Smooth muscle cell of the brain vasculature (primary cell): ENCODE measurements at regions not wholly inside any gene's neighbourhood (a gene's known extent, or its start where the extent isn't known, plus 50 kb on each side); places are given as distances from the start of the nearest gene placed in this dataset.

ENCODE experiments used
- DNase-seq: peaks from one replicate; pipeline ENCODE4 v3.0.0-alpha.2; 2012; ENCODE audit warnings: low read depth, low spot score

DNA sequence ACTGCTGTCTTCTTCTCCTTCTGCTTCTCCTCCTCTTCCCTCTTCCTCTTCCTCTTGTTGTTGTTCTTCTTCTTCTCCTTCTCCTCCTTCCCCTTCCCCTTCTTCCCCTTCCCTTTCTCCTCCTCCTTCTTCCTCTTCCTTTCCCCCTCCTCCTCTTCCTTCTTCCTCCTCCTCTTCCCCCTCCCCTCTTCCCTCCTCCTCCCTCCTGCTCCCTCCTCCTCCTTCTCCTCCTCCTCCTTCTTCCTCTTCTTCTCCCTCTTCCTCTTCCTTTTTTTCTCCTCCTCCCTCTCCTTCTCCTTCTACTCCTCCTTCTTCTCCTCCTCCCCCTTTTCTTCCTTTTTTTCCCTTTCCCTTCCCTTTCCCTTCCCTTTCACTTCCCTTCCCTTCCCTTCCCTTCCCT lies 245.0 kb upstream of the IRX5 start:
- no peak for DNase-seq

DNA sequence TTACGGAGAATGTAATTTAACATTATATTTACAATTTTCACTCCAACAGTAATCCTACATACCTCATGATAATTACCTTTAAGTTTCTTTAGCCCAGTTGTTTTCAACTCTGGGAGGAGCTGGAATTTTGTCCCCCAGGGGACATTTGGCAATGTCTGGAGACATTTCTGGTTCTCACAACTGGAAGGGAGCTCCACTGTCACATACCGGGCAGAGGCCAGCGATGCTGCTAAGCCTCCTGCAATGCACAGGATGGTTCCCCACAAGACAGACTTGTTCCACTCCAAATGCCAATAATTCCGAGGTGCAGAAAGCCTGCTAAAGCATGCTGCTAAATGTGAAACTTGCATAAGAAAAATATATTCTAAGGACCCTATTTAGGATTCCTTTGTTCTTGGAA lies 251.1 kb upstream of the IRX5 start:
- no peak for DNase-seq

- DNase-seq = no peak
These were observed 253.2 kb upstream of the IRX5 start for GRCh38 chr16:54677308-54677950.

- no peak for DNase-seq
These were observed 257.4 kb upstream of the IRX5 start for GRCh38 chr16:54673313-54673712.

DNA sequence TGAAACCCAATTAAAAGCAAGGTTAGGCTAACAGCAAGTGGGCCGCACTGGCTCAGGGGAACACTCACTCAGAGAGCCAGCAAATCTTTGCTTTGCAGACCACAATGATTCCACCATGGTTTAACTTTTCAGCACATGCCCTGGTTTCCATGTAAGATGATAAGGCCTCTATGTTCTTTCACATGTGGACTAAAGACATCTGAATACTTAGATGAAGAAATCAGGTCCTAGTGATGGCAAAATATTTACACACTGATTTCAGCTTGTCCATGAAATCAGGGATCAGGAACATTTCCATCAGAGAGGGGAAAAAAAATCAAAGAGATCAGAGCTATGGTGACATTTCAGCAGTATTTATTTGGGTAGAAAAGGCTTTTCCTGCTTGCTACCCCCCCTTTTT lies 258.2 kb upstream of the IRX5 start:
- DNase-seq = no peak

DNA sequence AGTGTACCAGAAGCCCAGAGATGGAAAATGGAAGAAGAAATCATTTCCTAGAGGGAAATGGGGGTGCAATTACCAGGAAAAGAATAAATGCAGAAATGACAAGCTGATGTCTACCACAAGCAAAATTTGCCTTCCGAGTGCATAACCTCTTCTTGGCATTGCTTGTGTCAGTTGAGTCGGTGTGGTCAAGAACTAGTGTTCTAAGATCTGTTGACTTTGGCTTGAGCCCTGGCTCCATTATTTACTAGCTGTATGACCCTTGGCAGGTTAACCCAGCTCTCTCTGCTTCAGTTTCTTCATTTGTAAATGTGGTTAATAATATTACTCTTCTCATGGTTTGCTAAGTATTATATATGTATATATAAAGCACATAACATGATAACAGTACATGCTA lies 273.0 kb upstream of the IRX5 start:
- no peak for DNase-seq

DNA sequence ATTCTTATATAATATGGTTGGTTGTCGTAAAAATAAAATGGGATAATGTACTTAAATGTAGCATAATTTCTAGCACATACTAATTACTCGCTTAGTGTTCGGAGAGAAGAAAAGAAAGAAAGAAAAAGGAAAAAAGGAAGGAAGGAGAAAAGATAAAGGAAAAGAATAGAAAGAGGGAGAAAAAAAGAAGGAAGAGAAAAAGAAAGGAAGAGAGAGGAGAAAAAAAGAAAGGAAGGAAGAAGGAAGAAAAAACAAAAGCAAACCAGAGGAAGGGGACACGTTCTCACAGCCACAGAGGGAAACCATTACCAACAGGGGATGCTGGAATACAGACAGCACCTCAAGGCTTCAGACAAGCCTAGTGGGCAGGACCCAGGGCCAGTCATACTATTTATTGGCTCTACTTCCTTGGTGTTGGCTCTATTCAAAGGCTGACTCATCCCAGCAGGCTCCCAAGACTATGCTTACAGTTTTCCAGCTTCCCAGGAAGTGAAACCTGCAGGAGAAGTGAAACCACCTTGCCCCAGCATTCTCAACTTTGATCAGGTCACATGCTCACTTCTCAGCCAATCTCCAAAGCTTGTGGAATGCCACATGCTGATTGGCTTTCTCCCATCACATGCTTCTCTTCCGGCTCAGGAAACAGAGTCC lies 273.5 kb upstream of the IRX5 start:
- peak; percentile 4 for DNase-seq

DNA sequence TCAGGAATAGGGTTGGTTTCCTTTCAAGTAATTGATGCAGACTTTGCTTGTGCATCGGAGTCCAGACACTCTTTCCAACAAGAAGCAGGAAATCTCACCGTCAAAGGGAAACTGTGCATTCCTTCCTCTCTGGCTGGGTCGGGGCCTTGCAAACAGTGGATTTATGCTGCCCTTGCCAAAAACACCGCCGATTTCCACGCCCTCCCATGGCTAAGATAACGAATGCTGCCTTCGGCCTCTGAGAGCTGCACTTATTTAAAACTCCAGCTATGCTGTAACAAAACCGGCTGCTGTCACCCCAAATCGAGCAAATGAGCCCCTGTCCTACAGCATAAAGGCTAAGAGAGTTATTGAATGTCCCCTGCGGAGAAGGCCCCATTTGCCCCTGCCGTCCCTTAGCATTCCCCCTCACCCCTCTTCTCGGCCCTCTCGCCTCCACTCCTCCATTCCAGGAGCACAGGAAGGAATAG lies 275.5 kb upstream of the IRX5 start:
- peak; percentile 4 for DNase-seq

DNA sequence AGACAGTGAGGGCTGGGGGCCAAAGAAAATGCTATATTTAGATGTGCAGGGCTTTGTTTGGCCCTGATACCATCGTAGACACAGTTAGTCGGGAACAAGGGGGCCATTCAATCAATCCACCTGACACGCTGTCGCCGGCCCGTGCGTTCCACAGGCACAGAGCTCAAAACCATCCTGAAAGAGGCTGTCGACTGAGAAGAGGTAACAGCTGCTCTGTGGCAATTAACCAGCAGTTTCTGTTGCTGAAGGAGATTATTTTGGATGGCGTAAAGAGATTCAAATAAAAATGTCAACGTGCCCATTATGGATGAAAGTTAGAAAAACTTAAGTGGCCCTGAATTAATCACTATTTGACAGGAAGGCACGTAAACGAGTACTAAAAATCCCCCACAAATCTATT lies 276.2 kb upstream of the IRX5 start:
- DNase-seq = no peak

DNA sequence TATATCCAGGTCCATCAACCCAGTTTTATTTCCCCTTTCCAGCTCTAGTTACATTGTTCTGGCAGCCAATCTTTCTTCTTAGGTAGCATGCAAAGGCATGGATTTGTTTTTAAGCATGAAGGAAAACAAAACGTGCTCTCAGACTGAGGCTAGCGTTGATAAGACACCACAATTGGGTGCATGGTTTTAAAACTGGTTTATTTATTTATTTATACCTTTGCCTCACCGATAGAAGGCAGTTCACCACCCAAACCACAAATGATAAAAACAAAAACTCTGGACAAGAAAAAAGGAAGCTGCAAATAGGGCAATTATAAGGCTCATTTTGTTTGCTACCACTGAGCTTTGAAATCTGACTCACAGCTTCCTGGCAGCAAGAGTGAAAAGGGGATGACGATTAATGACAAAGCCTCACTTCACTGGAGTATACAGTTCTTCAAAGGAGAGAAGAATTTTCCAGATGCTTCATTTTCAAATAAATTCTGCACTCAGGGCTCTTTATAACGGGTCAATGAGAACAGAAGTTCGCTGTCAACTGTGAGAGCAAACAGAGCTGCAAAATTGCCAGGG lies 278.4 kb upstream of the IRX5 start:
- no peak for DNase-seq

GRCh38 chr16:54651440-54652195 lies 279.0 kb upstream of the IRX5 start:
- DNase-seq = no peak

- no peak for DNase-seq
These were observed 280.8 kb upstream of the IRX5 start for GRCh38 chr16:54649876-54650275.

GRCh38 chr16:54648575-54648974 lies 282.1 kb upstream of the IRX5 start:
- no peak for DNase-seq

GRCh38 chr16:54647725-54648221 lies 282.9 kb upstream of the IRX5 start:
- DNase-seq = no peak

DNA sequence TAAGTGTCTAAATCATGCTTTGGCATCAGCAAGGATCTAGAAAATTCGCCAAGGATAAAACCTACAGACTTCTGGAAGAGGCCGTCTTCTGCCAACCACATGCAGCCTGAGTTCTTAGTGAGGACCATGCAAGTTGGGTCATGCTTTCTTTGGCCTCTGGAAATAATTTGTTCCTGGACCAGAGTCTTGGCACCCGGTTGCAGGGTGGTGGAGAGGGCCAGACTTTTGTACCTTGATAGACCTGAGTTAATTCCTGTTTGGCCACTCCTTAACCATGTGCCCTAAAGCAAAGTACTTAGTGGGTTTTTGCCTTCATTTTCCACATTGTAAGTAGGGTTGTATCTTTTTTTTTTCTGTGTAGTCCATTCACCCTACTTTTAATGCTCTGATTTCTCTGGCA lies 283.4 kb upstream of the IRX5 start:
- no peak for DNase-seq

- DNase-seq = no peak
These were observed 285.3 kb upstream of the IRX5 start for GRCh38 chr16:54645345-54645744.

- no peak for DNase-seq
These were observed 294.4 kb upstream of the IRX5 start for GRCh38 chr16:54636221-54636793.

DNA sequence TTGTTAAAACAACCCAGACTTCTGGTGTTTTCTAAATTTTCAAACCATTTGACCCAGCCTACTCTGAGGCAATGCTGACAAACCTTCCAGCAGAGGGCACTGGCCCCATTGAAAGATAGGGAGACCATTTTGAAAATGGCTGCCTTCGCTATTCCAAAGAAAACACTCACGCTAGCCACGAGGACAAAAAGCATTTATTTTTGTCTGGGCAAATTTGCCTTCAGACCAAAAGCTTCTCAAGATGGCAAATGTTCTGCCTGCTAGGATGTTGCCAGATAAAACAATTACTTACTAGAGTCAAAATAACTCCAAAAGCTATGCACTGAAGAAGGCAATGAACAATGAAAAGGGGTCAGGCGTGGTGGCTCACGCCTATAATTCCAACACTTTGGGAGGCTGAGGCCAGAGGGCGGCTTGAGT lies 296.7 kb upstream of the IRX5 start:
- no peak for DNase-seq

- no peak for DNase-seq
These were observed 298.1 kb upstream of the IRX5 start for GRCh38 chr16:54632322-54633220.

DNA sequence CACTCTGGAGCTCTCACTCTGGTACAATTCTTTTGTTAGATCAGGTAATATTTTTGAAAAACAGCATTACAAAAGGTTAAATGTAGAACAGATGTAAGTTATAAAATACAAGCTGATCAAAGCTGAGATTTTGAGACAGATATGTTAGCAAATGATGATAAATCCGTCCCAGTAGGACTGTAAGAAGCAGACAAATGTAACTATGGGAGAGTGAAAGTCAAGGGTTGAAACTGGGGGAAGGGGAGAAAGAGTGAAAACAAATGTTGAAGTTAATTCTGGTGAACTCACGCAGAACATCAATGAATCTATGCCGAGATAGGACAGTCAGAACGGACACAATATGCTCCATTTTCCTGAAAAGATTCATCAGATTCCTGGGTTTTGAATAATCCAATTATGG lies 298.9 kb upstream of the IRX5 start:
- no peak for DNase-seq
